ENCODE measurements at regions not wholly inside any gene's neighbourhood (a gene's known extent, or its start where the extent isn't known, plus 50 kb on each side); places are given as distances from the start of the nearest gene placed in this dataset.

GRCh38 chr3:155001289-155002010 is 78.7 kb upstream of the MME start:
- ChIA-PET CTCF (no interaction called here), POLR2A (no interaction called here)

GRCh38 chr3:154992655-154993054 is 87.5 kb upstream of the MME start:
- no peaks in the 10 kb centered on the region for H3K36me3 Mint-ChIP-seq
- peaks cover 7% of the 10 kb centered on the region for H3K9me3 Mint-ChIP-seq
- H3K27me3 Mint-ChIP-seq, result no peaks in the 10 kb centered on the region
- POLR2A ChIA-PET, result no interaction called here
- no peaks in the 10 kb centered on the region for H3K4me1 Mint-ChIP-seq (ENCODE audit: low read depth)
- intact Hi-C loops (cut with micrococcal nuclease), result no loop called here
- no peak for DNase-seq
- CTCF ChIA-PET, result no interaction called here
- no peak overlapping the region for H3K27ac Mint-ChIP-seq
- H3K4me3 Mint-ChIP-seq, result no peak overlapping the region

More at GRCh38 chr3:155001289-155002010, 78.7 kb upstream of the MME start:
- intact Hi-C loops (cut with micrococcal nuclease), result no loop called here
- peaks cover 3% of the 10 kb centered on the region for H3K9me3 Mint-ChIP-seq
- no peaks in the 10 kb centered on the region for H3K27me3 Mint-ChIP-seq
- H3K27ac Mint-ChIP-seq, result no peak overlapping the region
- no peaks in the 10 kb centered on the region for H3K36me3 Mint-ChIP-seq
- no peak overlapping the region for H3K4me3 Mint-ChIP-seq
- no peaks in the 10 kb centered on the region for H3K4me1 Mint-ChIP-seq (ENCODE audit: low read depth)
- DNase-seq, result no peak

GRCh38 chr3:154990543-154990942 is 89.6 kb upstream of the MME start:
- H3K9me3 Mint-ChIP-seq, result peaks cover 5% of the 10 kb centered on the region
- DNase-seq, result no peak
- H3K4me3 Mint-ChIP-seq, result no peak overlapping the region
- intact Hi-C loops (cut with micrococcal nuclease), result no loop called here
- POLR2A ChIA-PET, result no interaction called here
- H3K4me1 Mint-ChIP-seq (ENCODE audit: low read depth), result no peaks in the 10 kb centered on the region
- CTCF ChIA-PET, result no interaction called here
- H3K27ac Mint-ChIP-seq, result no peak overlapping the region
- H3K36me3 Mint-ChIP-seq, result no peaks in the 10 kb centered on the region
- no peaks in the 10 kb centered on the region for H3K27me3 Mint-ChIP-seq

- CTCF ChIA-PET, result no interaction called here
- POLR2A ChIA-PET, result no interaction called here
- H3K4me1 Mint-ChIP-seq (ENCODE audit: low read depth), result no peaks in the 10 kb centered on the region
- intact Hi-C loops (cut with micrococcal nuclease), result no loop called here
- no peak for DNase-seq
- H3K27me3 Mint-ChIP-seq, result no peaks in the 10 kb centered on the region
- H3K4me3 Mint-ChIP-seq, result no peak overlapping the region
- H3K9me3 Mint-ChIP-seq, result peaks cover 4% of the 10 kb centered on the region
- no peaks in the 10 kb centered on the region for H3K36me3 Mint-ChIP-seq
- no peak overlapping the region for H3K27ac Mint-ChIP-seq
Observed at GRCh38 chr3:154987846-154988245, 92.3 kb upstream of the MME start.

- DNase-seq, result no peak
- Mint-ChIP-seq H3K9me3 (no peaks in the 10 kb centered on the region), H3K27me3 (no peaks in the 10 kb centered on the region), H3K4me1 (ENCODE audit: low read depth) (no peaks in the 10 kb centered on the region), H3K36me3 (no peaks in the 10 kb centered on the region), H3K27ac (no peak overlapping the region), H3K4me3 (no peak overlapping the region)
- CTCF ChIA-PET, result no interaction called here
- intact Hi-C loops (cut with micrococcal nuclease), result no loop called here
- POLR2A ChIA-PET, result interaction anchor here (0.7 kb wide), 1 partner anchor 12 kb away, joined by 5 read pairs; no protein-coding TSS in a partner anchor
Observed at GRCh38 chr3:154981664-154982063, 98.5 kb upstream of the MME start.

GRCh38 chr3:154981201-154981600 is 98.9 kb upstream of the MME start:
- POLR2A ChIA-PET, result no interaction called here
- Mint-ChIP-seq H3K9me3 (no peaks in the 10 kb centered on the region), H3K27me3 (no peaks in the 10 kb centered on the region), H3K27ac (no peak overlapping the region), H3K36me3 (no peaks in the 10 kb centered on the region), H3K4me1 (ENCODE audit: low read depth) (no peaks in the 10 kb centered on the region), H3K4me3 (no peak overlapping the region)
- CTCF ChIA-PET, result no interaction called here
- DNase-seq, result no peak
- intact Hi-C loops (cut with micrococcal nuclease), result no loop called here

- DNase-seq, result no peak
- Mint-ChIP-seq H3K9me3 (no peaks in the 10 kb centered on the region), H3K27ac (no peak overlapping the region), H3K4me1 (ENCODE audit: low read depth) (no peaks in the 10 kb centered on the region), H3K4me3 (no peak overlapping the region), H3K36me3 (no peaks in the 10 kb centered on the region), H3K27me3 (no peaks in the 10 kb centered on the region)
- ChIA-PET POLR2A (no interaction called here), CTCF (no interaction called here)
- intact Hi-C loops (cut with micrococcal nuclease), result no loop called here
Observed at GRCh38 chr3:154979331-154979730, 100.8 kb upstream of the MME start.

- no peaks in the 10 kb centered on the region for H3K36me3 Mint-ChIP-seq
- intact Hi-C loops (cut with micrococcal nuclease), result no loop called here
- CTCF ChIA-PET, result no interaction called here
Observed at GRCh38 chr3:154977666-154978065, 102.5 kb upstream of the MME start.

GRCh38 chr3:154976072-154976983 is 103.8 kb upstream of the MME start:
- Mint-ChIP-seq H3K36me3 (no peaks in the 10 kb centered on the region), H3K4me3 (no peak overlapping the region), H3K9me3 (no peaks in the 10 kb centered on the region), H3K4me1 (ENCODE audit: low read depth) (no peaks in the 10 kb centered on the region), H3K27me3 (no peaks in the 10 kb centered on the region), H3K27ac (no peak overlapping the region)
- DNase-seq, result no peak
- POLR2A ChIA-PET, result no interaction called here
- CTCF ChIA-PET, result no interaction called here
- intact Hi-C loops (cut with micrococcal nuclease), result no loop called here

More at GRCh38 chr3:154977666-154978065, 102.5 kb upstream of the MME start:
- POLR2A ChIA-PET, result no interaction called here
- Mint-ChIP-seq H3K4me3 (no peak overlapping the region), H3K27me3 (no peaks in the 10 kb centered on the region), H3K27ac (no peak overlapping the region), H3K4me1 (ENCODE audit: low read depth) (no peaks in the 10 kb centered on the region), H3K9me3 (no peaks in the 10 kb centered on the region)
- DNase-seq, result no peak

GRCh38 chr3:154973851-154974250 is 106.3 kb upstream of the MME start:
- Mint-ChIP-seq H3K4me1 (ENCODE audit: low read depth) (no peaks in the 10 kb centered on the region), H3K27ac (no peak overlapping the region), H3K4me3 (no peak overlapping the region), H3K27me3 (no peaks in the 10 kb centered on the region), H3K36me3 (no peaks in the 10 kb centered on the region), H3K9me3 (no peaks in the 10 kb centered on the region)
- ChIA-PET POLR2A (no interaction called here), CTCF (no interaction called here)
- intact Hi-C loops (cut with micrococcal nuclease), result no loop called here
- DNase-seq, result no peak

- Mint-ChIP-seq H3K36me3 (no peaks in the 10 kb centered on the region), H3K4me3 (no peak overlapping the region), H3K4me1 (ENCODE audit: low read depth) (no peaks in the 10 kb centered on the region), H3K9me3 (no peaks in the 10 kb centered on the region), H3K27me3 (no peaks in the 10 kb centered on the region), H3K27ac (no peak overlapping the region)
- DNase-seq, result no peak
- ChIA-PET CTCF (no interaction called here), POLR2A (no interaction called here)
- intact Hi-C loops (cut with micrococcal nuclease), result no loop called here
Observed at GRCh38 chr3:154972951-154973350, 107.2 kb upstream of the MME start.

GRCh38 chr3:154971771-154972326 is 108.3 kb upstream of the MME start:
- H3K36me3 Mint-ChIP-seq, result no peaks in the 10 kb centered on the region

GRCh38 chr3:154971341-154971740 is 108.8 kb upstream of the MME start:
- POLR2A ChIA-PET, result no interaction called here
- Mint-ChIP-seq H3K27ac (no peak overlapping the region), H3K4me1 (ENCODE audit: low read depth) (no peaks in the 10 kb centered on the region), H3K4me3 (no peak overlapping the region), H3K9me3 (no peaks in the 10 kb centered on the region), H3K27me3 (no peaks in the 10 kb centered on the region), H3K36me3 (no peaks in the 10 kb centered on the region)
- CTCF ChIA-PET, result no interaction called here
- no peak for DNase-seq
- intact Hi-C loops (cut with micrococcal nuclease), result no loop called here

More at GRCh38 chr3:154971771-154972326, 108.3 kb upstream of the MME start:
- ChIA-PET POLR2A (no interaction called here), CTCF (no interaction called here)
- no peak for DNase-seq
- Mint-ChIP-seq H3K4me3 (no peak overlapping the region), H3K27ac (no peak overlapping the region), H3K9me3 (no peaks in the 10 kb centered on the region), H3K4me1 (ENCODE audit: low read depth) (no peaks in the 10 kb centered on the region), H3K27me3 (no peaks in the 10 kb centered on the region)
- intact Hi-C loops (cut with micrococcal nuclease), result no loop called here

All from activated CD4-positive, alpha-beta memory T cell treated with anti-CD3 and anti-CD28 coated beads for 36 hours (primary cell).